Cardiac fibroblast (primary cell): ENCODE measurements at regions not wholly inside any gene's neighbourhood (a gene's known extent, or its start where the extent isn't known, plus 50 kb on each side); places are given as distances from the start of the nearest gene placed in this dataset.

Experiments
- DNase-seq, 2 donors: peaks; one replicate each; pipeline versions ENCODE4 v3.0.0 to v3.0.0-alpha.2; 2010; ENCODE audit warnings: low read depth in 2 of 2
- H3K4me3 ChIP-seq, 2 donors: replicated peaks in 1 of 2; 1 replicate in 1 of 2; 2 replicates in 1 of 2; pipeline ENCODE4 v1.5.1; 2011; ENCODE audit warnings: low read depth in 2 of 2, low read length in 2 of 2, mild to moderate bottlenecking in 2 of 2, moderate library complexity in 1 of 2
- CTCF ChIP-seq: IDR thresholded peaks from one replicate; pipeline ENCODE4 v1.5.1; 2011; ENCODE audit warnings: low read depth, mild to moderate bottlenecking, low read length, inconsistent platforms

GRCh38 chr18:34370704-34371395 is 146.1 kb upstream of the NOL4 start:
- TF ChIP-seq CTCF = no peak
- H3K4me3 ChIP-seq = no peak overlapping the region
- DNase-seq = no peak

GRCh38 chr18:34380326-34380725 is 155.6 kb upstream of the NOL4 start:
- H3K4me3 ChIP-seq = no peak overlapping the region
- no peak for DNase-seq
- TF ChIP-seq CTCF = no peak

GRCh38 chr18:34385311-34385710 is 160.6 kb upstream of the NOL4 start:
- TF ChIP-seq CTCF = no peak
- H3K4me3 ChIP-seq = no peak overlapping the region
- DNase-seq = no peak

- no peak for DNase-seq
- no peak for TF ChIP-seq CTCF
These were observed 162.1 kb upstream of the NOL4 start for GRCh38 chr18:34386803-34387202.

GRCh38 chr18:34397286-34397896 is 172.7 kb upstream of the NOL4 start:
- no peak for TF ChIP-seq CTCF
- H3K4me3 ChIP-seq = no peak overlapping the region
- DNase-seq = no peak

More at GRCh38 chr18:34386803-34387202, 162.1 kb upstream of the NOL4 start:
- H3K4me3 ChIP-seq = no peak overlapping the region

GRCh38 chr18:34399892-34400291 is 175.2 kb upstream of the NOL4 start:
- DNase-seq = no peak
- no peak for TF ChIP-seq CTCF
- no peak overlapping the region for H3K4me3 ChIP-seq
